HCT116 (cell line): ENCODE measurements at regions not wholly inside any gene's neighbourhood (a gene's known extent, or its start where the extent isn't known, plus 50 kb on each side); places are given as distances from the start of the nearest gene placed in this dataset.

Source experiments
- ATAC-seq: fragments of 200-7000 bp; cut with Tn5 transposase; 2 replicates; pipeline ENCODE4 v1.9.1; 2020; ENCODE audit warnings: mild to moderate bottlenecking, moderate library complexity
- BruUV-seq: library from RNA; stranded (reverse); fragments of 400-500 nt; replicated peaks from 2 replicates; lab custom pipeline; 2021; lab: Mats Ljungman, UMichigan
- CTCF ChIA-PET: fragments of 300-600 bp; sonication (Branson Sonifier 250); formaldehyde crosslinking; loops from one replicate; lab custom pipeline; 2021; ENCODE audit warnings: antibody characterized with exemption; lab: Charles Lee
- POLR2A ChIA-PET: fragments of 300-600, 350-600 bp; sonication (Branson Sonifier 250); formaldehyde crosslinking; loops from one replicate; lab custom pipeline; 2021; ENCODE audit warnings: antibody characterized with exemption; lab: Charles Lee
- RAD21 ChIA-PET, 2 experiments: fragments of 300-600 bp; sonication (Branson Sonifier 250); formaldehyde crosslinking; loops; one replicate each; lab custom pipeline; 2023; ENCODE audit warnings: low total read pairs in 2 of 2; ENCODE audit not compliant: uncharacterized antibody in 2 of 2, unreplicated experiment in 2 of 2, low non-redundant PET in 1 of 2; lab: Charles Lee
- DNase-seq: peaks from one replicate; pipeline ENCODE4 v3.0.0-alpha.2; 2010; ENCODE audit warnings: low read depth, low spot score
- H2AFZ ChIP-seq: fragments of 200-600 bp; shearing (Covaris generic), sonication (generic); 2 replicates; pipeline ENCODE4 v1.6.1; 2017; ENCODE audit warnings: low read depth, mixed run types, mixed read lengths, antibody characterized with exemption, low read length; ENCODE audit not compliant: poor library complexity, severe bottlenecking
- H3K27ac ChIP-seq: 2 replicates; pipeline ENCODE4 v1.5.1; 2012; ENCODE audit warnings: low read depth, low read length
- H3K27me3 ChIP-seq: fragments of 200-600 bp; sonication (generic); 2 replicates; pipeline ENCODE4 v1.6.1; 2016; ENCODE audit warnings: mixed run types, low read length, mixed read lengths; ENCODE audit not compliant: insufficient read depth
- H3K36me3 ChIP-seq, 2 experiments: fragments of 200-500 bp in 1 of 2; fragments of 200-600 bp in 1 of 2; sonication (Bioruptor generic) in 1 of 2; sonication (generic) in 1 of 2; 2 replicates each; pipeline versions ENCODE4 v1.5.1 to v1.6.1; 2014 to 2016; ENCODE audit warnings: low read length in 2 of 2, inconsistent platforms in 1 of 2, mixed read lengths in 1 of 2, mixed run types in 1 of 2; ENCODE audit not compliant: insufficient read depth in 2 of 2, control insufficient read depth in 1 of 2
- H3K4me1 ChIP-seq, 2 experiments: fragments of 200-600 bp in 1 of 2; sonication (generic) in 1 of 2; 2 replicates each; pipeline versions ENCODE4 v1.5.1 to v1.6.1; 2012 to 2017; ENCODE audit warnings: low read length in 2 of 2, inconsistent platforms in 1 of 2, mild to moderate bottlenecking in 1 of 2, mixed read lengths in 1 of 2, mixed run types in 1 of 2, moderate library complexity in 1 of 2; ENCODE audit not compliant: insufficient read depth in 2 of 2, control insufficient read depth in 1 of 2
- H3K4me2 ChIP-seq: fragments of 200-600 bp; sonication (generic); 2 replicates; pipeline ENCODE4 v1.6.1; 2017; ENCODE audit warnings: mixed run types, low read length, mixed read lengths
- H3K4me3 ChIP-seq, 2 experiments: fragments of 200-600 bp in 1 of 2; sonication (generic) in 1 of 2; replicated peaks in 1 of 2; 2 replicates each; pipeline ENCODE4 v1.5.1; 2011 to 2016; ENCODE audit warnings: low read length in 2 of 2, control low read depth in 1 of 2, low read depth in 1 of 2, mild to moderate bottlenecking in 1 of 2, mixed read lengths in 1 of 2, mixed run types in 1 of 2
- H3K79me2 ChIP-seq: fragments of 200-600 bp; sonication (generic); 2 replicates; pipeline ENCODE4 v1.6.1; 2017; ENCODE audit warnings: mild to moderate bottlenecking, mixed run types, low read length, moderate library complexity, mixed read lengths; ENCODE audit not compliant: insufficient read depth
- H3K9ac ChIP-seq: fragments of 200-600 bp; sonication (generic); 2 replicates; pipeline ENCODE4 v1.6.1; 2016; ENCODE audit warnings: low read length, mixed read lengths
- H3K9me2 ChIP-seq: fragments of 200-600 bp; sonication (generic), shearing (Covaris generic); 2 replicates; pipeline ENCODE4 v1.6.1; 2017; ENCODE audit warnings: mixed run types, mild to moderate bottlenecking, moderate library complexity; ENCODE audit not compliant: insufficient read depth
- H3K9me3 ChIP-seq, 2 experiments: fragments of 200-500 bp in 1 of 2; fragments of 200-600 bp in 1 of 2; sonication (Bioruptor generic) in 1 of 2; sonication (generic) in 1 of 2; 2 replicates each; pipeline ENCODE4 v1.6.1; 2014 to 2017; ENCODE audit warnings: low read length in 2 of 2, mixed read lengths in 2 of 2, inconsistent platforms in 1 of 2, low read depth in 1 of 2, mild to moderate bottlenecking in 1 of 2, mixed run types in 1 of 2, moderate library complexity in 1 of 2; ENCODE audit not compliant: control insufficient read depth in 1 of 2, insufficient read depth in 1 of 2
- H4K20me1 ChIP-seq: fragments of 200-600 bp; sonication (generic), shearing (Covaris generic); 2 replicates; pipeline ENCODE4 v1.6.1; 2017; ENCODE audit warnings: mixed run types, mild to moderate bottlenecking, moderate library complexity; ENCODE audit not compliant: insufficient read depth
- POLR2A ChIP-seq: IDR thresholded peaks from 2 replicates; pipeline ENCODE4 v1.7.0; 2011; ENCODE audit warnings: borderline replicate concordance; ENCODE audit not compliant: insufficient read depth, insufficient read length; ENCODE audit errors: extremely low read depth
- POLR2AphosphoS5 ChIP-seq: IDR thresholded peaks from 2 replicates; pipeline ENCODE4 v1.6.1; 2011; ENCODE audit warnings: mild to moderate bottlenecking, low read depth, low read length, moderate library complexity
- YY1 ChIP-seq: IDR thresholded peaks from 2 replicates; pipeline ENCODE4 v1.6.1; 2011; ENCODE audit warnings: low read length, low read depth, moderate library complexity, mild to moderate bottlenecking; ENCODE audit not compliant: insufficient replicate concordance; ENCODE audit errors: extremely low read depth
- ZFX ChIP-seq: fragments of 450-650 bp; IDR thresholded peaks from 2 replicates; pipeline ENCODE4 v1.6.1; 2017
- intact Hi-C: fragments of 100-400 bp; cut with micrococcal nuclease; formaldehyde crosslinking; loops from 2 replicates; pipeline ENCODE4 v1.10.0; 2022
- TF ChIP-seq, protein P1 (sequence below): IDR thresholded peaks from 2 replicates; pipeline ENCODE4 v1.6.1; 2012
- TF ChIP-seq, protein P2 (sequence below), 3 experiments: fragments of 200-600 bp in 1 of 3; sonication (generic) in 1 of 3; IDR thresholded peaks in 2 of 3; conservative IDR thresholded peaks in 1 of 3; 2 replicates each; pipeline ENCODE4 v1.5.1; 2012 to 2017; ENCODE audit warnings: low read depth in 2 of 3, low read length in 2 of 3, antibody characterized with exemption in 1 of 3, borderline replicate concordance in 1 of 3, control low read depth in 1 of 3, mild to moderate bottlenecking in 1 of 3, mixed read lengths in 1 of 3, mixed run types in 1 of 3, moderate library complexity in 1 of 3; ENCODE audit not compliant: insufficient read depth in 1 of 3
- TF ChIP-seq, protein P3 (sequence below): IDR thresholded peaks from 2 replicates; pipeline ENCODE4 v1.6.1; 2012

DNA sequence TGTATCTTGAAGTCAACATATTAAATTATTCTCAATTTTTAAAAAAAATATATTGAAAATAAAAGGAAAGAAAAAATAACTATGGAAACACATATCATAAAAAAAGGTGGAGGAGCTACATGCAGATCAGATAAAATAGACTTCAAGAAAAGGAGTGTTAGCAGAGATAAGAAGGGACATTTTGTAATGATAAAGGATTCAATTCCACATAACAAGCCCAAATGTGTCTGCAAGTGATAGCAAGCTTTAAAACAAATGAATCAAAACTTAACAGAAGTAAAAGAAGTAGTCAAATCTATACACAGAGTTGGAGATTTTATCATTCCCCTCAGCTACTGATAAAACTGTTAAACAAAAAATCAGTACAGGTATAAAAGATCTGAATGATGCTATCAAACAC is 74.9 kb downstream of the TTC32 start:
- intact Hi-C loops: no loop called here
- Histone ChIP-seq H3K27me3 (peaks cover 17% of the 10 kb centered on the region), H4K20me1 (no peaks in the 10 kb centered on the region), H3K4me1 (no peaks in the 10 kb centered on the region), H3K36me3 (no peaks in the 10 kb centered on the region), H3K79me2 (no peaks in the 10 kb centered on the region), H2AFZ (no peak overlapping the region), H3K27ac (no peak overlapping the region), H3K9me3 (no peaks in the 10 kb centered on the region), H3K9me2 (no peaks in the 10 kb centered on the region), H3K4me3 (no peak overlapping the region), H3K4me2 (no peak overlapping the region), H3K9ac (no peak overlapping the region)
- DNase-seq (no peak), ATAC-seq (no peak)
- RAD21 ChIA-PET: no interaction called here
- CTCF ChIA-PET: interaction anchor here (1.8 kb wide), 1 partner anchor 24 kb away, joined by 4 read pairs; no protein-coding TSS in a partner anchor
- no peak for TF ChIP-seq ZFX
- TF ChIP-seq, protein P1, sequence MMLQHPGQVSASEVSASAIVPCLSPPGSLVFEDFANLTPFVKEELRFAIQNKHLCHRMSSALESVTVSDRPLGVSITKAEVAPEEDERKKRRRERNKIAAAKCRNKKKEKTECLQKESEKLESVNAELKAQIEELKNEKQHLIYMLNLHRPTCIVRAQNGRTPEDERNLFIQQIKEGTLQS: no peak
- no peak for TF ChIP-seq POLR2AphosphoS5
- TF ChIP-seq, protein P2, sequence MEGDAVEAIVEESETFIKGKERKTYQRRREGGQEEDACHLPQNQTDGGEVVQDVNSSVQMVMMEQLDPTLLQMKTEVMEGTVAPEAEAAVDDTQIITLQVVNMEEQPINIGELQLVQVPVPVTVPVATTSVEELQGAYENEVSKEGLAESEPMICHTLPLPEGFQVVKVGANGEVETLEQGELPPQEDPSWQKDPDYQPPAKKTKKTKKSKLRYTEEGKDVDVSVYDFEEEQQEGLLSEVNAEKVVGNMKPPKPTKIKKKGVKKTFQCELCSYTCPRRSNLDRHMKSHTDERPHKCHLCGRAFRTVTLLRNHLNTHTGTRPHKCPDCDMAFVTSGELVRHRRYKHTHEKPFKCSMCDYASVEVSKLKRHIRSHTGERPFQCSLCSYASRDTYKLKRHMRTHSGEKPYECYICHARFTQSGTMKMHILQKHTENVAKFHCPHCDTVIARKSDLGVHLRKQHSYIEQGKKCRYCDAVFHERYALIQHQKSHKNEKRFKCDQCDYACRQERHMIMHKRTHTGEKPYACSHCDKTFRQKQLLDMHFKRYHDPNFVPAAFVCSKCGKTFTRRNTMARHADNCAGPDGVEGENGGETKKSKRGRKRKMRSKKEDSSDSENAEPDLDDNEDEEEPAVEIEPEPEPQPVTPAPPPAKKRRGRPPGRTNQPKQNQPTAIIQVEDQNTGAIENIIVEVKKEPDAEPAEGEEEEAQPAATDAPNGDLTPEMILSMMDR (IDR thresholded peaks at IDR 0.05 in 2 of 3, conservative IDR thresholded peaks at IDR 0.05 in 1 of 3; ENCODE audit: borderline replicate concordance in 1 of 3, insufficient read depth in 1 of 3, low read depth in 2 of 3, low read length in 2 of 3): no peak
- TF ChIP-seq POLR2A: no peak
- TF ChIP-seq, protein P3, sequence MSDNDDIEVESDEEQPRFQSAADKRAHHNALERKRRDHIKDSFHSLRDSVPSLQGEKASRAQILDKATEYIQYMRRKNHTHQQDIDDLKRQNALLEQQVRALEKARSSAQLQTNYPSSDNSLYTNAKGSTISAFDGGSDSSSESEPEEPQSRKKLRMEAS: no peak
- BruUV-seq: no TSS peak
- POLR2A ChIA-PET: no interaction called here

DNA sequence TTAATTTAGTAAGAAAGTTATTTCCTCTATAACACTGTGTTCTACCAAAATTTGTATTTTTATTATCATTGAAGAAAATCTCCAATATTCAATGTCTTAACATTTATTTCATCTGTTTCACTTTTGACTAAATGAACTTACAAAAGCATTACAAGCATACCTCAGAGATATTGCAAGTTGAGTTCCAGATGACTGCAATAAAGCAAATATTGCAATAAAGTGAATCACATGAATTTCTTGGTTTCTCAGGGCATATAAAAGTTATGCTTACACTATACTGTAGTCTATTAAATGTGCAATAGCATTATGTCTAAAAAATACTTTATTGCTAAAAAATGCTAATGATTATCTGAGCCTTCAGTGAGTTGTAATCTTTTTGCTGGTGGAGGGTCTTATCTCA is 78.3 kb downstream of the TTC32 start:
- Histone ChIP-seq H3K27me3 (peaks cover 12% of the 10 kb centered on the region), H4K20me1 (no peaks in the 10 kb centered on the region), H3K79me2 (no peaks in the 10 kb centered on the region), H3K9me2 (no peaks in the 10 kb centered on the region)
- POLR2A ChIA-PET: no interaction called here
- no peak for ATAC-seq
- TF ChIP-seq YY1: no peak
- TF ChIP-seq, protein P1: no peak
- TF ChIP-seq, all 23 proteins: peak for 0
- ChIA-PET RAD21 (no interaction called here), CTCF (no interaction called here)
- H2AFZ ChIP-seq: no peak overlapping the region
- BruUV-seq: no TSS peak
- no peaks in the 10 kb centered on the region for H3K9me3 ChIP-seq
- H3K27ac ChIP-seq: no peak overlapping the region
- H3K9ac ChIP-seq: no peak overlapping the region
- H3K4me2 ChIP-seq: no peak overlapping the region
- intact Hi-C loops: no loop called here
- peaks cover 0 to 17% of the 10 kb centered on the region in 2 experiments for H3K4me1 ChIP-seq
- no peak for DNase-seq
- no peaks in the 10 kb centered on the region for H3K36me3 ChIP-seq
- no peak overlapping the region for H3K4me3 ChIP-seq
